GM06990 (cell line): ENCODE measurements at regions not wholly inside any gene's neighbourhood (a gene's known extent, or its start where the extent isn't known, plus 50 kb on each side); places are given as distances from the start of the nearest gene placed in this dataset.

Experiments
- DNase-seq: peaks from one replicate; pipeline ENCODE4 v3.0.0-alpha.2; 2011; ENCODE audit not compliant: insufficient read length; ENCODE audit errors: extremely low read depth
- H3K27me3 ChIP-seq: replicated peaks from 2 replicates; pipeline ENCODE4 v1.6.0; 2011; ENCODE audit warnings: low read length; ENCODE audit not compliant: control insufficient read depth, insufficient read depth
- H3K36me3 ChIP-seq: 2 replicates; pipeline ENCODE4 v1.5.1; 2011; ENCODE audit warnings: low read length; ENCODE audit not compliant: control insufficient read depth, insufficient read depth
- H3K4me3 ChIP-seq: replicated peaks from 2 replicates; pipeline ENCODE4 v1.5.1; 2011; ENCODE audit warnings: low read depth, mild to moderate bottlenecking, control low read depth, low read length
- TF ChIP-seq, protein P1 (sequence below): IDR thresholded peaks from 2 replicates; pipeline ENCODE4 v1.5.1; 2011; ENCODE audit warnings: low read length, control low read depth, mild to moderate bottlenecking, inconsistent platforms; ENCODE audit not compliant: insufficient read depth, poor library complexity, severe bottlenecking

DNA sequence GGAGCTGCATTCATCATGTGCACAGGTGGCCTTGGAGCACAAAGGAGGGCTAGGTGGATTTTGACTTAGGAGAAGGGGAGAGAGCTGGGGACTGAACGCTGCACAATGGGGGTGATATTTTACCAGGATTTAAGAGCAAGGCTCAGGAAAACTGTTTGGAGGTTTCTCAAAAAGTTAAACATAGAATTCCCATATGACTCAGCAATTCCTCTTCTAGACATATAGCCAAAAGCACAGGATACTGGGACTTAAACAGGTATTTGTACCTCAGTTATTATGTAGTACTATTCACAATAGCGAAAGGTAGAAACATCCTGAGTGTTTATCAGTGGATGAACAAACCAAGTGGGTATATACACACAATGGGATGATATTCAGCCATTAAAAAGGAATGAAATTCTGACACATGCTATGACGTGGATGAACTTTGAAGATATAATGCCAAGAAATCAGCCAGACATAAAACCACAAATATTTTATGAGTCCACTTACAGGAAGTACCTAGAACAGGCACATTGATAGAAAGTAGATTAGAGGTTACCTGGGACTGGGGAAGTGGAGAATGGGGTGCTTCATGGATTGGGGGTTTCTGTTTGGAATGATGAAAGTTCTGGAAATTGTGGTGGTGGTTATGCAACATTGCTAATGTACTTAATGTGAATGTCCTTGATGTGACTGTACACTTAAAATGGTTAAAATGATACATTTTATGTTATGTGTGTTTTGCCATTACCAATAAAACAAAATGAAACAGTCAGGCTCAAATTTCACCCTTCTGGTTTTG, 216.9 kb downstream of the HAUS1 start:
- no peak for DNase-seq
- H3K4me3 ChIP-seq = no peak overlapping the region
- H3K27me3 ChIP-seq = no peaks in the 10 kb centered on the region; the same call in 1 of the 2 replicates
- TF ChIP-seq, protein P1, sequence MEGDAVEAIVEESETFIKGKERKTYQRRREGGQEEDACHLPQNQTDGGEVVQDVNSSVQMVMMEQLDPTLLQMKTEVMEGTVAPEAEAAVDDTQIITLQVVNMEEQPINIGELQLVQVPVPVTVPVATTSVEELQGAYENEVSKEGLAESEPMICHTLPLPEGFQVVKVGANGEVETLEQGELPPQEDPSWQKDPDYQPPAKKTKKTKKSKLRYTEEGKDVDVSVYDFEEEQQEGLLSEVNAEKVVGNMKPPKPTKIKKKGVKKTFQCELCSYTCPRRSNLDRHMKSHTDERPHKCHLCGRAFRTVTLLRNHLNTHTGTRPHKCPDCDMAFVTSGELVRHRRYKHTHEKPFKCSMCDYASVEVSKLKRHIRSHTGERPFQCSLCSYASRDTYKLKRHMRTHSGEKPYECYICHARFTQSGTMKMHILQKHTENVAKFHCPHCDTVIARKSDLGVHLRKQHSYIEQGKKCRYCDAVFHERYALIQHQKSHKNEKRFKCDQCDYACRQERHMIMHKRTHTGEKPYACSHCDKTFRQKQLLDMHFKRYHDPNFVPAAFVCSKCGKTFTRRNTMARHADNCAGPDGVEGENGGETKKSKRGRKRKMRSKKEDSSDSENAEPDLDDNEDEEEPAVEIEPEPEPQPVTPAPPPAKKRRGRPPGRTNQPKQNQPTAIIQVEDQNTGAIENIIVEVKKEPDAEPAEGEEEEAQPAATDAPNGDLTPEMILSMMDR = no peak
- H3K36me3 ChIP-seq = no peaks in the 10 kb centered on the region

DNA sequence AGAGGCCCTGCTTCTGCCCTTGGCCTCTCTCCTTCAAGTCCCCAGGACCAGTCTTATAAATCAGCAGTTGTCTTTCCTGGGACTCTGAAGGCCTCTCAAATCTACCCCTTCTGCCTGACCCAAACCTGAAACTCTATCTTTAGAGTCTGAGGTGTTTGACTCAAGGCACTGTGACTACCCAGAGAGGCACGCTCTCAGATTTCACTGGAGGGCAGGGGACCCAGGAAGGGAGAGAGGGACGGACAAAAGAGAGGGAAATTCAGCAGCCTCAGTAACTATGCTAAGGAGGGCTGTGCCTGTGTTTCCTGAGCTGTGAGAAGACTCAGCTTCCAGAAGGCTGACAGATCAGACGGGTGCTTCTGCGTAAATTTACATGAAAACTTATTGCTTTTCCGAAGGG, 217.8 kb downstream of the HAUS1 start:
- Histone ChIP-seq H3K36me3 (no peaks in the 10 kb centered on the region), H3K4me3 (no peak overlapping the region), H3K27me3 (no peaks in the 10 kb centered on the region; the same call in 1 of the 2 replicates)
- TF ChIP-seq, protein P1 = no peak
- DNase-seq = no peak

DNA sequence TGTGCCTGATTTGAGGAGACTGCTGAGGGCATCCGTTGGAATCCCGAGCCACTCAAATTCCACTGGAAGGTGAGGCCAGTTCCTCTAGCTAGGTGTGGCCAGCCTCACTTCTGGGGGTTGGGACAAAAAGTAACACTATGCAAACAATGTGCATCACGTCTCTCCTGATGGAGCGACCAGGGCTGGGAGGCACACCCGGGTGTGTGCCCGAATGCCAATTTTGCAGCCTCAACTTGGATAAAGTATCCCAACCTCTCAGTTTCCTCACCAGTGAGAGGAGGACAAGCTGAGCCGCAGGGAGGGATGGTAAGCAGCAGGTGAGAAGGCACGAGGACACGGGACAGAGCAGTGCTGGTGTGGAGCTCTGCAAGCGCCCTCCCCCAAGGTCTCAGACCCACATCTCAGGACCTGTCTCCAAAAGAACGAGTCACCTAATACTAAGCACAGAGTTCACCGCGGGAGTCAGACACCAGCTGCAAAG, 218.3 kb downstream of the HAUS1 start:
- no peaks in the 10 kb centered on the region; the same call in 1 of the 2 replicates for H3K27me3 ChIP-seq
- no peak overlapping the region for H3K4me3 ChIP-seq
- H3K36me3 ChIP-seq = no peaks in the 10 kb centered on the region
- DNase-seq = no peak
- TF ChIP-seq, protein P1 = no peak

DNA sequence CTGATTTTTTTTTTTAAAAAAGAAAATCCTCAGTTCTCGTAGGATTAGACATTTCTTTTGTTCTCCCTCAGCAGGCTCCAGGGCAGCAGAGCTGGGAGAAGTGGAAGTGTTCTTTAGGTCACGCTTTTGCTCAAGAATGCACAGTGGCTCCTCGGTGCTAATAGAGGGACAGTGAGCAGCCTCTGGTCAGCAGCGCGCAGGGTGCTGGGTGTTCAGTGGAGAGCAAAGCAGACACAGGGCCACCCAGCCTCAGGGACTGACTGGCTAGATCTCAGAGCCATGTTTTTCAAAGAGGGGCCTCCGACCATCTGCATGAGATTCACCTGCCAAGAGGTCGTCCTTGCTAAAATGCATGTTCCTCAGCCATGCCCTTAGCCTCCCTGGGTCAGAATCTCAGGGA, 218.8 kb downstream of the HAUS1 start:
- H3K4me3 ChIP-seq = no peak overlapping the region
- no peaks in the 10 kb centered on the region; the same call in 1 of the 2 replicates for H3K27me3 ChIP-seq
- TF ChIP-seq, protein P1 = no peak
- DNase-seq = no peak
- no peaks in the 10 kb centered on the region for H3K36me3 ChIP-seq

DNA sequence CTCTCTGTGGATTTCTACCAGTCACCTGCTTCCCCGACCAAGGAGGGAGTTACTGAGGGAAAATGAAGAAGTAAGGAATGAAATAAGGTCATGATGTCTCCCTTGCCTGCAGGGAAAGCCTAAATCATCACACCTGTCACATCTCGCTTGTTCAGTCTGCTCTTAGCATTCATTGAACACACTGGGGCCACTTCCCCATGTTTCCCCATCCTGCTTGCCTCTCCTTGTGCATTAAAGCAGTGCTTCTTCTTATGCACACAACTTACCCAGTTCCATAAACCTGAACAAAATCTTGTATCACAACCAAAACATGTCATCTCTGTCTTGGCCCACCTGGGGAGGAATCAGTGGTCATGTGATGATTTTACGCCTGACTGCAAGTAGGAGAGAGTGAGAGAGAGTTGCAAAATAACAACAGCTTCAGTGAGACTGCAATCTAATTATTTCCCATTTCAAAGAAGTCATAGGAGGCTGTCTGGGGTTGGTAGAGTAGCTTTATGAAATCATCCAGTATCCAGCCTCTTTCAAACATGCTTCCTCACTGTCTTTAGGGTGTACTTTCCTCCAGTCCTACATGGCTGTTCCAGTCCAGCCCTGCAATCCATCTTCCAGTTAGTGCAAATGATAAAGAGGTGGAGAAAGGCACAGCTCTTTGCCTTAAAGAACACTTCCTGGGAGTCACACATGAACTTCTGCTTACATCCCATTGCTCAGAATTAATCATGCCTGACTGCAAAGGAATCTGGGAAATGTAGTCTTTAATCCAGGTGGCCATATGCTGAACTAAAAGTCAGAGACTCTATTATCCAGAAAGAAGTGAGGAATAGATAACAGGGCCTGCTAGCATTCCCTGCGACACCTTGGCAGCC, 220.1 kb downstream of the HAUS1 start:
- Histone ChIP-seq H3K4me3 (no peak overlapping the region), H3K27me3 (no peaks in the 10 kb centered on the region), H3K36me3 (no peaks in the 10 kb centered on the region)
- TF ChIP-seq, protein P1 = no peak
- no peak for DNase-seq
